ENCODE measurements at regions not wholly inside any gene's neighbourhood (a gene's known extent, or its start where the extent isn't known, plus 50 kb on each side); places are given as distances from the start of the nearest gene placed in this dataset.
"Not testable (repeated sequence)": the region's sequence is repeated elsewhere in the genome, so short reads cannot be mapped to it uniquely, and the experiment has no call there.

- no peak overlapping the region for H3K4me3 ChIP-seq (ENCODE audit: low read depth, poor library complexity, severe bottlenecking)
- WGBS, 2 donors = 85 to 91% methylated on average over 2 of the region's 2 CpGs
- intact Hi-C loops (cut with DNase I; ENCODE audit: low total_unique reads) = no loop called here
- TF ChIP-seq CTCF (IDR thresholded peaks at IDR 0.05) (no peak), POLR2A (IDR thresholded peaks at IDR 0.05) (no peak)
- DNase-seq (ENCODE audit: low spot score in 2 of 2) = no peak
These were observed 115.2 kb upstream of the MDFIC start for GRCh38 chr7:114806590-114807162.

- no peak for TF ChIP-seq POLR2A (IDR thresholded peaks at IDR 0.05)
- H3K4me3 ChIP-seq (ENCODE audit: low read depth, poor library complexity, severe bottlenecking) = no peak overlapping the region
- intact Hi-C loops (cut with DNase I; ENCODE audit: low total_unique reads) = no loop called here
- DNase-seq (ENCODE audit: low spot score in 2 of 2) = no peak
- WGBS, 2 donors = 91 to 93% methylated on average over 1 of the region's 1 CpG
These were observed 109.3 kb upstream of the MDFIC start for GRCh38 chr7:114812570-114812969.

- 82 to 85% methylated on average over 3 of the region's 3 CpGs for WGBS, 2 donors
These were observed 108.3 kb upstream of the MDFIC start for GRCh38 chr7:114813624-114814023.

GRCh38 chr7:114817036-114817435, 104.9 kb upstream of the MDFIC start:
- 95 to 96% methylated on average over 7 of the region's 7 CpGs for WGBS, 2 donors
- intact Hi-C loops (cut with DNase I; ENCODE audit: low total_unique reads); H3K4me3 ChIP-seq (ENCODE audit: low read depth, poor library complexity, severe bottlenecking); DNase-seq (ENCODE audit: low spot score in 2 of 2): not testable (repeated sequence)

More at GRCh38 chr7:114813624-114814023, 108.3 kb upstream of the MDFIC start:
- no peak overlapping the region for H3K4me3 ChIP-seq (ENCODE audit: low read depth, poor library complexity, severe bottlenecking)
- intact Hi-C loops (cut with DNase I; ENCODE audit: low total_unique reads) = no loop called here
- no peak for DNase-seq (ENCODE audit: low spot score in 2 of 2)
- TF ChIP-seq CTCF (IDR thresholded peaks at IDR 0.05) (no peak), POLR2A (IDR thresholded peaks at IDR 0.05) (no peak)

GRCh38 chr7:114818501-114818900, 103.4 kb upstream of the MDFIC start:
- no peak for DNase-seq (ENCODE audit: low spot score in 2 of 2)
- intact Hi-C loops (cut with DNase I; ENCODE audit: low total_unique reads) = no loop called here
- no peak overlapping the region for H3K4me3 ChIP-seq (ENCODE audit: low read depth, poor library complexity, severe bottlenecking)
- no peak for TF ChIP-seq CTCF (IDR thresholded peaks at IDR 0.05)
- no peak for TF ChIP-seq POLR2A (IDR thresholded peaks at IDR 0.05)
- WGBS, 2 donors = 82 to 91% methylated on average over 3 of the region's 3 CpGs

- TF ChIP-seq CTCF (IDR thresholded peaks at IDR 0.05) (no peak), POLR2A (IDR thresholded peaks at IDR 0.05) (no peak)
- 40 to 49% methylated on average over 3 of the region's 3 CpGs for WGBS, 2 donors
- DNase-seq (ENCODE audit: low spot score in 2 of 2) = peak in 1 of 2 donors; percentile 72
- intact Hi-C loops (cut with DNase I; ENCODE audit: low total_unique reads) = no loop called here
- no peak overlapping the region for H3K4me3 ChIP-seq (ENCODE audit: low read depth, poor library complexity, severe bottlenecking)
These were observed 102.1 kb upstream of the MDFIC start for GRCh38 chr7:114819616-114820362.

Measured in lower leg skin (tissue), 4 donors.